ENCODE measurements at regions not wholly inside any gene's neighbourhood (a gene's known extent, or its start where the extent isn't known, plus 50 kb on each side); places are given as distances from the start of the nearest gene placed in this dataset.
"Not testable (repeated sequence)": the region's sequence is repeated elsewhere in the genome, so short reads cannot be mapped to it uniquely, and the experiment has no call there.

DNA sequence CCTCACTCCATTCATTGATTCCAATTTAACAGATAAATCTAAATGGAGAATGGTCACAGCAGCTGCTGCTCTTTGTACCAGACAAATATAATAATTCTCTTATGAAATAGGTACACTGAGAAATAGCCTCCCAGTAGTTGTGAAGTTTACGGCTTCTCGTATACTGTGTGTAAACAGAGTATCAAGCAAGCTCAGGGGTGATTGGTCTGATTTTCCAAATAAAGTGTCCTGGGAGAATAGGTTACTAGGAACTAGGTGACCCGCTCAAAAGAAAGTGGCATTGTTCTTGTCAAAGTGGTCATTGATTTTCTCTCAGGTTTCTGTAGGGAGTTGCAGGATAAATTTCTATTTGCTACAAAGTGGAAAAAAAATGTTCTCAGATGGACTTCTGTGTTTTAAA, 838.2 kb downstream of the RAPGEF2 start:
- no peaks in the 10 kb centered on the region for H3K9me3 ChIP-seq
- ATAC-seq (peak; percentile 50), DNase-seq (no peak)
- no peaks in the 10 kb centered on the region for H3K36me3 ChIP-seq (ENCODE audit: low read depth)
- TF ChIP-seq CTCF (IDR thresholded peaks at IDR 0.05): no peak
- intact Hi-C loops (cut with DNase I, micrococcal nuclease): no loop called here
- H3K4me3 ChIP-seq: no peak overlapping the region
- no peaks in the 10 kb centered on the region for H3K4me1 ChIP-seq (ENCODE audit: low read depth)

DNA sequence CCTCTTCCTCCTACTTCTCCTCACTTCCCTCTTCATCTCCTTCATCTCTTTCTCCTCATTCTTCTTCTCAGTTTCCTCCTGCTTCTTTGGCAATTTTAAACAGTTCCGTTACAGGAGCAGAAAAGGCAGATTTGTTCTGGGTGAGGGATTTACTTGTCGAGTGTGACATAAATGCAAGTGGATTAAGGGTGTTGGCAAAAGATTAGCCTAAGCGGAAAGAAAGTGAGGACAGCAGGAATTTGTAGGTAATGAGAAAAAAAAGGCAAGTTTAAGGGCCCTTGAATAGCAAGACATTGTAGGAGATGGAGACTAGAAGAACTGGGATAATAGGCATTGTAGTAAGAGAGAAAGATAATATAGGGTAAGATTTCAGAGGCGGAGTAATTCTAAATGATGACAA, 841.6 kb downstream of the RAPGEF2 start:
- no peaks in the 10 kb centered on the region for H3K4me1 ChIP-seq (ENCODE audit: low read depth)
- no peaks in the 10 kb centered on the region for H3K9me3 ChIP-seq
- DNase-seq (no peak), ATAC-seq (no peak)
- TF ChIP-seq CTCF (IDR thresholded peaks at IDR 0.05): no peak
- no peaks in the 10 kb centered on the region for H3K36me3 ChIP-seq (ENCODE audit: low read depth)
- no peak overlapping the region for H3K4me3 ChIP-seq
- intact Hi-C loops (cut with DNase I, micrococcal nuclease): no loop called here

DNA sequence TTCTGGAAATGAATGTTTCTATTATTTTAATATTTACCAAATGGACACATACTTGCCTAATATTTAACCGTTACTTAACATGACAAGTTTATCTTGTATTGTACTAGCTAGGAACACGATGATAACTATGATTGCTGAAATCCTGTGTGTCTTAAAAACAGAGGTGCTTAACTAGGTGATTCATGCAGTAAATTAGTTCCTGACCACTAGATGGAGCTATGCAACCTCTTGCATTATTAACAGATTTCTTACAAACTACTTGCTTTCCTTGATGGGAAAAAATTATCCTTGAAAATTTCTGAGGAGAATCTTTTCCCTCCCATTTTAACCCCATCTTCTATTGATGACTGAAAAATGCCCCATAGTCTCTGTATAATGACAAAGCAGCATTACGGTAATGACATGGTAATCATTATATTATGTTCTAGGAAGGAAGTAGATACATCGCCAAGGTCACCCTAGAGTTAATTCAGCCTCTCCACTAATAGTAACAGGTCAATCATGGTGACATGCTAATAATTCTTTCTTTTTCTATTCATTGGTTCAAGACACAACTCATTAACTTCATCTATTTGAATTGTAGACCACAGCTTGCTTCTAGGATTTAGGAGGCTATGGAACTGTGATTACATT, 844.2 kb downstream of the RAPGEF2 start:
- no peak overlapping the region for H3K4me3 ChIP-seq
- intact Hi-C loops (cut with DNase I, micrococcal nuclease): no loop called here
- TF ChIP-seq CTCF (IDR thresholded peaks at IDR 0.05): peak; percentile 20
- no peaks in the 10 kb centered on the region for H3K9me3 ChIP-seq
- ATAC-seq (peak; percentile 57), DNase-seq (peak in 1 of 3 donors; percentile 11)
- no peaks in the 10 kb centered on the region for H3K36me3 ChIP-seq (ENCODE audit: low read depth)
- no peaks in the 10 kb centered on the region for H3K4me1 ChIP-seq (ENCODE audit: low read depth)

GRCh38 chr4:159950707-159951106, 847.8 kb downstream of the RAPGEF2 start:
- no peaks in the 10 kb centered on the region for H3K36me3 ChIP-seq (ENCODE audit: low read depth)
- intact Hi-C loops (cut with DNase I, micrococcal nuclease): no loop called here
- no peak for TF ChIP-seq CTCF (IDR thresholded peaks at IDR 0.05)
- no peaks in the 10 kb centered on the region for H3K4me1 ChIP-seq (ENCODE audit: low read depth)
- no peak for DNase-seq
- no peaks in the 10 kb centered on the region for H3K9me3 ChIP-seq
- ATAC-seq: no peak
- H3K4me3 ChIP-seq: no peak overlapping the region

DNA sequence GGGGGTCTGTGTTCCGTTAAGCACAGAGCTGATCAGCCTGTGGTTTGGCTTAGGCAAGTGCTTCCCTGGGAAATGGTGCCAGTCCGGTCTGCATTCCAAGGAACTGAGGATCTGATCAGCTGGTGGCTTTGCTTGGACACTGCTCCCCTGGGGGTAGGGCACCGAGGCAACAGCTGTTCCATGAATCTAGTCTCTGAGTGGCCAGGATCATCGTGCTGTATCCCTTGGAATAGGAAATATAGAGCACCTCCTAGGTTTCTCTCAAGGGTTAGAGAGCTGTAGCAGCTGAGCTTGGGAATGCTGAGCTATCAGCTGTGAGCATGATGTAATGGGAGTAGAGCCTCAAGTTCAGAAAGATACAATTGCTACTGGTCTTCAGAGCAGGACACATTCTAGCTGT, 863.9 kb downstream of the RAPGEF2 start:
- Histone ChIP-seq H3K36me3 (ENCODE audit: low read depth) (no peaks in the 10 kb centered on the region), H3K9me3 (no peaks in the 10 kb centered on the region), H3K4me1 (ENCODE audit: low read depth) (no peaks in the 10 kb centered on the region), H3K4me3 (no peak overlapping the region)
- DNase-seq (no peak), ATAC-seq (no peak)
- TF ChIP-seq CTCF (IDR thresholded peaks at IDR 0.05): no peak
- intact Hi-C loops (cut with DNase I, micrococcal nuclease): no loop called here

GRCh38 chr4:159976871-159977482, 874.1 kb downstream of the RAPGEF2 start:
- H3K4me1 ChIP-seq (ENCODE audit: low read depth): not testable (repeated sequence)
- DNase-seq (peak in 1 of 3 donors; percentile 7), ATAC-seq (peak; percentile 10)

More at GRCh38 chr4:159976871-159977482, 874.1 kb downstream of the RAPGEF2 start:
- H3K4me3 ChIP-seq; H3K36me3 ChIP-seq (ENCODE audit: low read depth); H3K9me3 ChIP-seq; intact Hi-C loops (cut with DNase I, micrococcal nuclease): not testable (repeated sequence)

All from mucosa of descending colon (tissue), 3 donors.